ENCODE measurements at regions not wholly inside any gene's neighbourhood (a gene's known extent, or its start where the extent isn't known, plus 50 kb on each side); places are given as distances from the start of the nearest gene placed in this dataset.

DNA sequence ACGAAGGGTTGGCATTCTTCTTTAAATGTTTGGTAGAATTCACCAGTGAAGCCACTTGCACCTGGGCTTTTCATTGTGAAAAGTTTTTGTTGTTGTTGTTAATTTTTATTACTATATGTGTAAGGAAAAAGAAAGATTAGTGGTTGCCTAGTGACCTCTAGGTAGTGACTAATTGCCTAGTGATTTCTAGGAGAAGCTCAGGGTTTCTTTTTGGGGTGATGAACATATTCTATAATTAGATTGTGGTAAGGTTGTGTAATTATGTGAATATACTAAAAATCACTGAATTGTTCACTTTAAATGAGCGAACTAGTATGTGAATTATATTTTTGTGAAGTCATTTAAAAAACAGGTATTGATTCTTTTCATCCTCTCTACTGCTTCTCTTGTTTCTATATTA is 123.8 kb upstream of the TMEM170B start:
- TF ChIP-seq, protein P1, sequence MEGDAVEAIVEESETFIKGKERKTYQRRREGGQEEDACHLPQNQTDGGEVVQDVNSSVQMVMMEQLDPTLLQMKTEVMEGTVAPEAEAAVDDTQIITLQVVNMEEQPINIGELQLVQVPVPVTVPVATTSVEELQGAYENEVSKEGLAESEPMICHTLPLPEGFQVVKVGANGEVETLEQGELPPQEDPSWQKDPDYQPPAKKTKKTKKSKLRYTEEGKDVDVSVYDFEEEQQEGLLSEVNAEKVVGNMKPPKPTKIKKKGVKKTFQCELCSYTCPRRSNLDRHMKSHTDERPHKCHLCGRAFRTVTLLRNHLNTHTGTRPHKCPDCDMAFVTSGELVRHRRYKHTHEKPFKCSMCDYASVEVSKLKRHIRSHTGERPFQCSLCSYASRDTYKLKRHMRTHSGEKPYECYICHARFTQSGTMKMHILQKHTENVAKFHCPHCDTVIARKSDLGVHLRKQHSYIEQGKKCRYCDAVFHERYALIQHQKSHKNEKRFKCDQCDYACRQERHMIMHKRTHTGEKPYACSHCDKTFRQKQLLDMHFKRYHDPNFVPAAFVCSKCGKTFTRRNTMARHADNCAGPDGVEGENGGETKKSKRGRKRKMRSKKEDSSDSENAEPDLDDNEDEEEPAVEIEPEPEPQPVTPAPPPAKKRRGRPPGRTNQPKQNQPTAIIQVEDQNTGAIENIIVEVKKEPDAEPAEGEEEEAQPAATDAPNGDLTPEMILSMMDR (IDR thresholded peaks at IDR 0.05; ENCODE audit: low read depth, low read length, poor library complexity, severe bottlenecking) = no peak
- TF ChIP-seq EZH2phosphoT487 (IDR thresholded peaks at IDR 0.05; ENCODE audit: borderline replicate concordance, low read length) = no peak
